ENCODE measurements at regions not wholly inside any gene's neighbourhood (a gene's known extent, or its start where the extent isn't known, plus 50 kb on each side); places are given as distances from the start of the nearest gene placed in this dataset.
"Not testable (repeated sequence)": the region's sequence is repeated elsewhere in the genome, so short reads cannot be mapped to it uniquely, and the experiment has no call there.

DNA sequence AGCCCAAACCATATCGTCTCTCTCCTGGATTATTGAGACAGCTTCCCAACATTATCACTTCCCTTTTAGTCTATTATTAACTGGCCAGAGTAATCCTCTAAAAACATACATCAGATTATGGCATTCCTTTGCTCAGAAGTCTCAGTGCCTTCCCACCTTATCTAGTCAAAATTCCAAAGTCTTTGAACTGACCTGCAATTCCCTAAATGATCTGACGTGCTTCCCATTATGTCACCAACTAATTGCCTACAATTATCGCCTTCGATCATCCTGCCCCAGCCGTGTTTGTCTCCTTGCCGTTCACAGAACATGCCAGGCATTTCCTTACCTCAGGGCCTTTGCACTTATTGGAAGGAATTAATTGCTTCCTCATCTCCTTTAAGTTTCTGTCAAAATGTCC lies 332.4 kb downstream of the IRS1 start:
- no peak for DNase-seq

DNA sequence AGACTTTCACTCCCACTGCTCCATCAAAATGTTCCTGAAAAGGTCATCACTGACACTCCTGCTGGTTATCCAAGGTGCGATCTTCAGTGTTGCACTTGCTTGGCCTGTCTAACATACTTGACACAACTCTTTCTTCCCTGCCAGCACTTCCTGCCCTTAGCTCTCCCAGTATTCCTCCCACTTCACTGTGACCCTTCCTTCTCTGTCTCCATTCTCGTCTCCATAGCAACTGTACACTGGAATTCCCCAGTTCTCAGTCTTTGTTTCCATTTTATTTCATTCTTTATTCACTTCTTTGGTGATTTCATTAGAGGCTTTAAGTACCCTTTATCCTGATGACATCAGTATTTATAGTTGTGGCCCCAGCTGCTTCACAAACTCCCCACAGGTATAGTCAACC lies 333.0 kb downstream of the IRS1 start:
- DNase-seq: no peak

DNA sequence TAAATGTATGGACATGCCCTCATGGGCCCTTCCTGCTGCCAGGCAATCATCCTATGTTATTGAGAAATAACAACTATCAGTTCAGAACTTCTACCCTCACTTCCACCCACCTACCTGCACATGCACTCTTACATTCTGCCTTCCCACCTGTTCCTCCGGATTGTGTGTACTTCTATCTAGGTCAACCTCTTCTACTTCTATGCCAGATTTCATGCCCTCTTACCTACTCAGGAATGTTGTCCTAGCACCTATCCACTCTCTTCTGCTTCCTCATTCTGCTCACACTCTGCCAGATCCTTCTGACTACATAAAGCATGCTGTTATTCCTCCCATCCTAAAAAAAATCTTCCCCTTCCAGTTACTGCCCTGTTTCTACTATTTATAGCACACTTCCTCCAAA lies 333.5 kb downstream of the IRS1 start:
- no peak for DNase-seq

DNA sequence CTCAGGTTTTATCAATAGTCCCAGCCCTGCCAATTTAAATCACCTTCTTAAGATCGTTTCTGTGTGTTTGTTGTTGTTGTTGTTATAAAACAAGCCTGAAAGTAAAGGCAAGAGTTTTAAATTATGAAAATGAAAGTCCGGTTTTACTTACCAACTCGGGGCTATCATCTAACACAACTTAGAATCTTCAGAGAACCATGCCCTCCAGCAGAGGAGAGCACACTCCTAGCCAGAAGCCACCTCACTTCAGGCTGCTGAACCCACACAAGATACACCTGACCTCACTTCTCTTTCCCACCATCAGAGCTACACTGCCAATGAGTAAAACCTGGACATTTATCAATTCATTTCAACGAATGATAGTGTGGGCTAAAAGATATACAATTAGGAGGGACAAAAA lies 335.2 kb downstream of the IRS1 start:
- no peak for DNase-seq

DNA sequence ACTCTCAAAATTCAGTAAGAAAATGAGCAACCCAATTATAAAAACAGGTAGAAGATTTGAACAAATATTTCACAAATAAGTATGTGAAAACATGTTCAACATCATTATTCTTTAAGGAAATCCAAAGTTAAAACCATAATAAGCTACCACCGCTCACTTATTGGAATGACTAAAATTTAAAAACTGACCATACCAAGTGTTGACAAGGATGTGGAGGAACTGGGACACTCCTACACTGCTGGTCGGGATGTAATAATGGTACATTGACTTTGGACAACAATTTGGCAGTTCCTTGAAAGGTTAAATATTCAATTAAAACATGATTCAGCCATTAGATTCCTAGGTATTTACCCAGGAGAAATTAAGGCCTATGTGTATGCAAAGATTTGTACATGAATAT lies 336.5 kb downstream of the IRS1 start:
- DNase-seq: no peak

DNA sequence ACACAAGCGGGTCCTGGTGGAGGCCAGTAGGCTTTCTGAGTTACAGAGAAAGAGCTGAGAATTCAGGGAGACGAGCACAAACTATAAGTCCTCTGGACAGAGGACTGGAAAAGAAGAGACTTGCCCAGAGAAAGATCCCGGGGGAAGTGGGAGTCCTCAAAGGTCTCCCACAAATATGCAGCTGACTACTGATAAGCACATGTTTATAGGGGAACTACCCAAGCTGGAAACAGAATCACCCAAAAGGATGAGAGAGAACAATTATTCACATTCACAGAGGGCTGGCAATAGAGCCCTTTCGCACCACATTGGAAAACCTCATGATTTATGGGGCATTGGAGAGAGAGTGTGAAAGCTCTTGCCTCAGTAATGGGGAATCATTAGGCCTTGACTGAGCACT lies 337.6 kb downstream of the IRS1 start:
- no peak for DNase-seq

DNA sequence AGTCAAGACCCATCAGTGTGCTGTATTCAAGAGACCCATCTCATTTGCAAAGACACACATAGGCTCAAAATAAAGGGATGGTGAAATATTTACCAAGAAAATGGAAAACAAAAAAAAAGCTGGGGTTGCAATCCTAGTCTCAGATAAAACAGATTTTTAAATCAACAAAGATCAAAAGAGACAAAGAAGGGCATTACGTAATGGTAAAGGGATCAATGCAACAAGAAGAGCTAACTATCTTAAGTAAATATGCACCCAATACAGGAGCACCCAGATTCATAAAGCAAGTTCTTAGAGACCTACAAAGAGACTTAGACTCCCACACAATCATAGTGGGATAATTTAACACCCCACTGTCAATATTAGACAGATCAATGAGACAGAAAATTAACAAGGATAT lies 343.5 kb downstream of the IRS1 start:
- not testable (repeated sequence) for DNase-seq

DNA sequence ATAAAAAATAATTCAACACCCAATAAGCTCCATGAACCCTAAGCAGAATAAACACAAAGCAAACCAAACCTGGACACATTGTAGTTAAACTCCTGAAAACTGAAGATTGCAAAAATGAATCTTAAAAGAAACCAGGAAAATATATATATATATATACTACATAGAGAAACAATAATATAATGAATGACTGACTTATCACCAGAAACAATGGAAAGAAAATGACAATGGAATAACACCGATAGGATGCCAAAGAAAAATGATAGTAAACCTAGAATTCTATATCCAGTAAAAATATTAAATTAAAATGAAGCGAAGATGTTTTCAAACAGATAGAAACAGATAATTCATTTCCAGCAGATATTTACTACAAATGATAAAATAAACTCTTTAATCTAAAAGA lies 346.9 kb downstream of the IRS1 start:
- no peak for DNase-seq

DNA sequence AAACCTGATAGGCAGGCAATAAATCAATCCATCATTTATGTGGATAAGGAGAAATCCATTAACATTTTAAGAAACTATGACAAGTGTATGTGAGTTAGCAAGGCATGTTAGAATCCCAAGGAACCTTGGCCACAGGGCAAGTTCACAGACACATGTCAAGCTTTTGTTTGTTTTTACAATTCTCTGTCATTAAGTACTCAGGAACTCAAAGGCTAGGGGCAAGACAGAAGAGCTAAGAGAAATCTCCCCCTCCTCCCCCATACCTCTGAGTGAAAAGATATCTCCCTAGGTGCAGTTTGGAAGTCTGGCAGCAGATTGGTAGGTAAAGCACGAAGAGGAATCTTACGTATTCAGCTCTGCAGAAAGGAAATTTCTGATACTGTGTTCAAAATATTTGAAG lies 348.1 kb downstream of the IRS1 start:
- DNase-seq: no peak

DNA sequence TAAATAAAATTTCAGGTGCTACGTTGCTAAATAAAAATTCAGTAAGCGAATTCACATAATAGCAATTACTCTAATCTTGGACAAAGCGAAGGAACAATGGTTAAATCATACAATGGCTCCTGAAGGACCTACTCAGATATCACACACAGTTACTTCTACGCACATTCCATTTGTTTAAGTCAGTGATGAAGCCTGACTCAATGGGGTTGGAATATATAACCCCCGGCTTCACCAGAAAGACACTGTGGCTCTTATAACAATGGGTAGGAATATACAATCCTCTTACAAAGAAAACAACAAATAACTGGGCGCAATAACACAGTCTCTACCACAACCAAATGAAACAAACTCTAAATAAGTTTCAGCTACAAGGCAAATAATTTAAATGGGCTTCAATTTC lies 349.5 kb downstream of the IRS1 start:
- peak; percentile 45 for DNase-seq

DNA sequence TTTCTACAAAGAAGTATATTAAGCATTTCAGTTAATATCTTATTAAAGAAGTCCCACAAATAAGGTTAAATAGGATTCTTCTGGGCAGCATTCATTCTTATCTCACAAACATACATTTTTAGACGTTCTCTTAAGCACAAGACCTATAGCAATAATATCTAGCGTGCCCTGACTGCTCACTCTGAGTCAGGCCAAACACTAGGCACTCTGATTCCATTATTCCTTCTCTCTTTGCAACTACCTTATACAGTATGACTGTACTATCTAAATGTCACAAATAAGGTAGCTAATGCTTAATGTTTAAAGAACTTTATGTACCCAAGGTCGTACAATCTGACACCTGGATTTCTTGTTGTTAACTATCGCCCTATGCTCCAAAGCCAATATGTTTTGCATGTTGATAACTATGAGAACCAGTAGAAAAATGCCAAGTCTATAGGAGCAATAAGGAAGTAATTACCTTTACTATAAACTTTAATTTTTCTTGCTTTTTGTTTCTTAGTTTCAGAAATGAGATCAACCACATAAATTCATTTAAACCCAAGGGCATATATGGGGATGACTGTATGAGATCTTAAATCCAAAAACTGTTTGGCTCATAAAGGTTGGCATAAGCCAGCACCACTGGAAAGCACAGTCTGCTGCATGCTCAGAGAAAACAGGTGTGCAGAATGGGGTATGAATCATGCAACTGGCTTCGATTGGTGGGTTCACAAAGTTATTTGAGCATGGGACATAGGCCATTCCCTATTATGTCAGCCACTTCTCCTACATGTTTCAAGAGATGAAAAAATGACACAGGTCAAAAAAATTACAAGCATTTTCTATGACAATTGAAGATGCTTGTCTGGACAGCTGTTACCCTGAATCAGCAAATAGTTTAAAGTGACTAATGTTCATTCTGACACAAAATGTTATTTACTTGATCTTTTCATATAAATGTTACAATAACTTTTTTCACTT lies 352.0 kb downstream of the IRS1 start:
- DNase-seq: peak; percentile 69

DNA sequence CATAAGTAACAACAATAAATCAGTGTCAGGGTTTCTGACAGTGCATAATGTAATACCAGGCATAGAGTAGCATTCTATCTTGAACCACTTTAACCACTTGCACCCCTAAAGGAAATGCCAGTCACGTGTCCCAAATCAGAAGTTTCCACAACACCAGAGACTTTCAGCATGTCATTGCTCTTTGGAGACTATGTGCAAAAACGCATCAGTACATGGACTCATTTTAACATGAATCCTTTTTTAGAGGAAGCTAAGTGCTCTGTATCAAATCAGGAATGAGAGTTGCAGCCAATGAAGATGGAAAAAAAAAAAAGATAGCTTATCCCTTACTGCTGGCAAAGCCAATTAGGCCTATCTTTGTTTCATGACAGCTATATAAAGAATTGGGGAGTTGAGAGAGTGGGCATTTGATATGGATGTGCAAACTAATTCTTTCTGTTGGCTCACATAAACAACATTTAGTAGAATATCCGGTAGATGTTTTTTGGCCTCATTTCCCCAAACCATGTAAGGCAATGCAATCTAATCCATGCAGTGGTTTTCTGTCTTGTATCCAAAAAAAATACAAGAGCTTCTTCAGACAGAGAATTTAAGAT lies 353.1 kb downstream of the IRS1 start:
- DNase-seq: peak; percentile 72

DNA sequence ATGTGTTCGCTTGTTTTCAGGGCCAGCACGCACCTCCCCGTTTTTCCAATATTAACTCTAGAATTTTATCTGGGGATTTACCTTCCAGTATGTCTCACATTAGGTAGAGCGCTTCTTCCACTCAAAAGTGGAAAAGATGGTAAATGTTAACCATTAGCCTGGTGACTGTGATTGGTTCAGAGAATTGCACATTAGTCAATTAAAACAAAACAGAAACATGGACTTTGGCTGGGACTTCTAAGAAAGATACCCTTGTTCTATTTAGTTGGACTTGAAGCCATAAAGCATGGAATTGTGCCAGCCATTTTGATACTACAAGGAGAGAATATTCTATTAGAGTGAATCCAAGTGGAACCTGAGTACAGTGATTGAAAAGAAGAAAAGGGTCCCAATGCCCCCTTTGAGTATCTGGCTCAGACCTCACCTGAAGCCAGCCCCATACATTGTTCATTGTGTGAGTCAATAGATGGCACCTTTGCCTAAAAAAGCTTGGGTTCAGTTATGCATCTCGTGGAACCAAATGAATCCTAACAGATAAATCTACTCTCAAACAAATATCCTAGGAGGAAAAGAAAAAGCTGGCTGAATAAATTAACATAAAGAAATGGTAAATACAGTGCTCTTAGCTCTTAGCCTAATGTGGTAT lies 354.3 kb downstream of the IRS1 start:
- no peak for DNase-seq

DNA sequence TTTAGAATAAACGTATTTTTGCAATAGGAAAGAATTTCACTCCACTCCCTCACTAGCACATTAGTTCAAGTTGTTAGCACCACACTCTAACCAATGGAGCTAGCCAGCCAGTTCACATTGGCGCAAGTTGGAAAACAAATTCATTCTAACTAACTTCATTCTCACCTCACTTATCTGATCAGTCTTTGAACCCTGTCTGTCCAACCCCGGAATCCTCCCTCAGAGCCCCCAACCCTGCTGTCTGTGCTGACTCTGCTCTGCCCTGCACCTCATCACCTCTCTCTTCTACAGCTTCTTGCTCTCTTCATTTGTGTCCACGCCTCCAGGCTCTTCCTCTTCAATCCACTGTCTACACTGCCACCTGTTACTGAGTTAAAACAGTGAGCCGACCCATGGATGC lies 356.5 kb downstream of the IRS1 start:
- DNase-seq: no peak

DNA sequence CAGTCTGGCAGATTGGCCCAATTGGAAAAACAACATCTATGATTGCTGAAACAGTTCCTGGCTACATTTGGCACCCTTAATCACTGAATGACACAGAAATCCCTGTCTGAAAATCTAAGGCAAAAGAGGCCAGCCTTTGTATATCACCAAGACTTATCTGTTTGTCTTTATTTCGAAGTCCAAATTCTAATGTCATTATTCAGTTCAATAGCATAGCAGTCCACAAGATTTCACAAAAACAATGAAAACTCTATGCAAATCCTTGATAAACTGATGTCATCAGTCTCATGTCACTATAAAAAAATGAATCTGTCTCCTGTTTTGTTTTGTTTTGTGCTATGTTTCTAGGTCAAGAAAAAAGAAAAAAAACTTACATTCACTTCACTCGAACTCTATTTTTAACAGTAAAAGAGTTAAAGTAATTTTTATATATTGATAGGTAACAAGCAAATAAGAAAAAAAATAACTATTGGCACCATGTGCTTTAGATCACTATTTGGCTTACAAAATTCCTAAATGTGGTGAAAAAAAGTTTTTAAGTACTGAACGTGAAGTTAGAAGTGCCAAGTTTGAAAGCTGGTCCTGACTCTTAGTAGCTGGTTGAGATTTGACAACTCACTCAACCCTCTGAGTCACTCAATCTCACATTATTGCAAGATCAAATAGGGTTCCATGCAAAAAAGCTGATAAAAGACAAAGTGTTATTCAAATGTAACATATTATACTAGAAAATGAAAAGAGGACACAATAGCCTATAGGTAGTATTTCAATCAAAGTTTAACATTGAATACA lies 359.3 kb downstream of the IRS1 start:
- DNase-seq: peak; percentile 50

DNA sequence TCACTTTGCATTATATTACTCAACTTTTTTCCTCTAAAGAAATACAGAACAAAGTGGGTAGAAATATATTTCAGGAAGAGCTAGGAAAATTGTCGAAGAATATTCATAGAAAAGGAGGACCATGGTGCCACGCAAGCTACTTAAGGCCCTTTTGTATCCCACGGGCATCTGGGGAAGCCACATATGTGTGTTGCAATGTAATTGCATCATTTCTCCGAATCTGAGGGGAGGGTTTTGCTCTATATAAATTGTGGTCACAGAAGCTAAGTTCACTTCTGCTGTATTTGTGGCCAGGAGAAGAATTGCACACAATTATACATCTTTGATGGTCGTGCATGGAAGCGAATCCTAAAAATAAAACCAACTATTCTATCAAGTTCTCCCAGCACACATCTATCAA lies 360.3 kb downstream of the IRS1 start:
- peak; percentile 64 for DNase-seq

DNA sequence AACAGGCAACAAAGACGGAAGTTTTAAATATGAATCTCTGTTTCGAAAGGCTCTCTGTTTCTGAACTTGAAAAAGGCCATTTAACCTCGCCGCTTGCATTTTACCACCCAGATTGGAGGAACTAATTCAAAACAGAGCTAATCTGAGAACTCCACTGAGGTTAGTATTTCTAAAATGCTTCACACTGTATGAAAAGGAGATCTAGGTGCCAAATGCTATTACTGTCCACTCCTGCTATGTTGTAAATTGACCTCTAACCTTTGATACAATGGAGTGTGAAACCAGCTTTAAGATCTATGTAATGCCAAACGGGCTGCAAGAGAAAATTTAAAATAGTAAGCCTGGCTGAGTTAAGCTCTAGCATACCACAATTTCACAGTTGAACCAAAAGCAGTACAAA lies 364.5 kb downstream of the IRS1 start:
- DNase-seq: no peak

DNA sequence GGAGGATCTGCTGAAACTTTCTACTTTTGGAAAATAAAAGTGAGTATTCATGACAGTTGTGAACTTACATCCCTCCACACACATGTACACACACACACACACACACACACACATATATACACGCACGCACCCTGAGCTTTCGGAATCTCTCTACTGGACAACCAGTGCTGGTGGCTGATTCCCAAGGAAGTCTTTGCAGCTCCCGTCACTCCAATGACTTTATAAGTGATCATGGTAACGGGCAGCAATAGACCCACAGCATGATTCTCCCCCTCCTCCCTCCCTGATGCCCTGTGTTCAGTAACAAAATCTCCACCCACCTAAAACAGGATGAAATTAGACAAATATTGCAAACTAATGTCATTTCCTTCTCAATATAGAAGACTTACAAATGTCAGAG lies 364.9 kb downstream of the IRS1 start:
- DNase-seq: no peak

DNA sequence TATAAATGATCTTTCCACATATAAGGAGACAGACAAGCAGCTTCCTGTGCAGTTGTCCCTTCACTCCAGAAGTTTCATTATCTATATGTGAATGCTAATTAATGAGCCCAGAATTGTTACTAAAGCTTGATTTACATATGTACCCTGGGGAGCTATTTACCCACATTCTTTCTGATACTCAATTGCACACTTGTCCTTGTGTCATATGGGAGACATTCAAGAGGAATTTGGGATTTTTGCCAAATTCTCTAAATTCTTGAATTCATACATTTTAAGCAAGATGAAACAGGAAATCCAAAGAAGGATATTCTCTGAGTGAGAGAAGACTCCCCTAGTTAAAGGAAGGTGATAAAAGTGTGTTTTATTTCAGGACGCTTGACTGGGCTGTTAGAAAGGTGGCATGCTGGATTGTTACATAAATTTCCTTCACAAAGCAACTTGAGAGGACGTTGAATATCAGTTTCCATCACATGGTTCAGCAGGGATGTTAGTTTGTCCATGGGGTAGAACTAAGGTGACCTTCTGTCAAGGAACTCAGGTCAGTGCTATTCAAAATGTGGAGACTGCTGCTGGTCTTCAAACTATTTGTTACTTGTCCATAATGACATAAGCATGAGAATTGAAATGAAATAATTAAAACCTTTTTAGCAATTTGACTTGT lies 368.2 kb downstream of the IRS1 start:
- DNase-seq: peak; percentile 93

DNA sequence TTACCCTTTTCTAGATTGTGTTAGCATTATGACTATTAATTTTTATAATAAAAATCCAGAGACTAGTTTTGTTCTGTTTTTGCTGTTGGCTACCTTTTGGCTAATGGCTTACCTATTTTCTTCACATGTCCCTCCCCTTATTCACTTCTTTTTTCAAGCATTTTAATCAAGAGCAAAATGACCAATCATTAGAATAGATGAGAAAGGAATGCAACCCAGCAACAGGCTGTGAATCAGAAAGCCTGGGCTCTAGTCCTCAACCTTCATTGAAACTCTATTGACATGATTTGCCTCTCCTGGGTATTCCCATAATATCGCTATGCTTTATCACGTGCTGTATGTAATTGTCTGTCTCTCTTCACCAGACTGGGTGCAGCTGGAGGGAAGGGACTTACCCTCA lies 370.1 kb downstream of the IRS1 start:
- DNase-seq: no peak

DNA sequence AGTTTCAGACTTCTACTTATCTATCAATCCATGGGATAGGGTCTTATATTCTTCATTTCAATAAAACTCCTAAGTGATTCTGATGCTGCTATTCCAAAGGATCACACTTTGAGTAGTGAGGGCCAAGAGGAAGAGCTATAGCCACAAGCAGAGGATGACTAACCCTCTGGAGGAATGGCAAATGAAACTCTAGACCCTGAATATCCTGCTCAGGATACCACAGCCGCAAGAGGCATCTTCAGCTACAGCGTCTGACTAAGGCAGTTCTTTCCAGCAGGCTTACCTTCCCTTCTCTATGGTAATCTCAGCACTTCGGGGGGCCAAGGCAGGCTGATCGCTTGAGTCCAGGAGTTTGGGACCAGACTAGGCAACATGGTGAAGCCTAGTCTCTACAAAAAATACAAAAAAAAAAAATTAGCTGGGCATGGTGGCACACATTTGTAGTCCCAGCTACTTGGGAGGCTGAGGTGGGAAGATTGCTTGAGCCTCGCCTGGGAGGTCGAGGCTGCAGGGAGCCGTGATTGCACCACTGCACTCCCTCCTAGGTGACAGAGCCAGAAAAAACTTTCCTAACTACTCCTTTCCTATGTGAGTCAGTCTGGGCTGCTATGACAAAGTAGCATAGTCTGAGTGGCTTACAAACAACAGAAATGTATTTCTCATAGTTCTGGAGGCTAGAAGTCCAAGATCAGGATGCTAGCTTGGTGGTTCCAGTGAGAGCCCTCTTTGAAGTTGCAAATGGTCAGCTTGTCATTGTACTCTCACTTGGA lies 371.9 kb downstream of the IRS1 start:
- peak; percentile 97 for DNase-seq

DNA sequence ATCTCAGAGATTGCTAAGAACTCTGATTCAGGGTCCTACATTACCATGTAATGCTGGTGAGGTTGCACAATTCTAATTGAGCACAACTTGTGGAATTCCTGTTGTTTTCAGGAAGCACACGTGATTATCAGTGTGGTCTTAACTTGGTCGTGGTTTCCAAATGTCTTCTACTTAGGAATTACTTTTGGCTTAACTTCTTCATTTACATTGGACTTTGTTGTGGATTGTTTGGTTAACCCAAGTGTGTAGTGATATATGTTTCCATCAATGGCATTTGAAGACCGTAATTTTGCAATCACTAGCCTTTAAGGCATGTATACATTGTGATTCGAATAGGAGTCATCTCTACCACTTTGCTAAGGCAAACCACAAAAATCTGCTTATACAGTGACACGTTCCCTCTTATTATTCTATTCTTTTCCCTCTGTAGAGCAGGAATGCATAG lies 373.3 kb downstream of the IRS1 start:
- peak; percentile 100 for DNase-seq

Measured in fibroblast of skin of right quadriceps (primary cell).